Stimulated activated naive CD4-positive, alpha-beta T cell (primary cell): ENCODE measurements at regions not wholly inside any gene's neighbourhood (a gene's known extent, or its start where the extent isn't known, plus 50 kb on each side); places are given as distances from the start of the nearest gene placed in this dataset.

Experiments
- DNase-seq, 6 experiments: peaks; one replicate each; lab custom pipeline; 2025; lab: John Stamatoyannopoulos, UW

- no peak for DNase-seq
These were observed 111.3 kb downstream of the DAD1 start for GRCh38 chr14:22477569-22478194.

- DNase-seq, result no peak
These were observed 112.1 kb downstream of the DAD1 start for GRCh38 chr14:22476887-22477286.

GRCh38 chr14:22476005-22476751 is 112.8 kb downstream of the DAD1 start:
- no peak for DNase-seq

- DNase-seq, result no peak
These were observed 113.6 kb downstream of the DAD1 start for GRCh38 chr14:22475381-22475780.

GRCh38 chr14:22474730-22475351 is 114.2 kb downstream of the DAD1 start:
- no peak for DNase-seq

GRCh38 chr14:22472935-22473854 is 115.8 kb downstream of the DAD1 start:
- DNase-seq, result no peak

GRCh38 chr14:22472466-22472865 is 116.6 kb downstream of the DAD1 start:
- no peak for DNase-seq

GRCh38 chr14:22471545-22472121 is 117.4 kb downstream of the DAD1 start:
- no peak for DNase-seq

GRCh38 chr14:22469538-22470303 is 119.3 kb downstream of the DAD1 start:
- DNase-seq, result no peak

GRCh38 chr14:22468830-22469229 is 120.2 kb downstream of the DAD1 start:
- no peak for DNase-seq

GRCh38 chr14:22466491-22466890 is 122.5 kb downstream of the DAD1 start:
- no peak for DNase-seq

GRCh38 chr14:22465201-22465840 is 123.7 kb downstream of the DAD1 start:
- no peak for DNase-seq

- no peak for DNase-seq
These were observed 124.4 kb downstream of the DAD1 start for GRCh38 chr14:22464422-22465142.

- no peak for DNase-seq
These were observed 125.3 kb downstream of the DAD1 start for GRCh38 chr14:22463763-22464173.

- no peak for DNase-seq
These were observed 126.1 kb downstream of the DAD1 start for GRCh38 chr14:22462923-22463322.

GRCh38 chr14:22460461-22461195 is 128.4 kb downstream of the DAD1 start:
- no peak for DNase-seq

- no peak for DNase-seq
These were observed 130.3 kb downstream of the DAD1 start for GRCh38 chr14:22458737-22459136.

GRCh38 chr14:22456998-22457594 is 131.9 kb downstream of the DAD1 start:
- DNase-seq, result no peak

GRCh38 chr14:22456421-22456820 is 132.6 kb downstream of the DAD1 start:
- no peak for DNase-seq
